COLO668 (cell line): ENCODE measurements at regions not wholly inside any gene's neighbourhood (a gene's known extent, or its start where the extent isn't known, plus 50 kb on each side); places are given as distances from the start of the nearest gene placed in this dataset.

Experiments used
- DNase-seq: peaks from one replicate; lab custom pipeline; 2025; ENCODE audit not compliant: unreplicated experiment; lab: John Stamatoyannopoulos, UW

DNA sequence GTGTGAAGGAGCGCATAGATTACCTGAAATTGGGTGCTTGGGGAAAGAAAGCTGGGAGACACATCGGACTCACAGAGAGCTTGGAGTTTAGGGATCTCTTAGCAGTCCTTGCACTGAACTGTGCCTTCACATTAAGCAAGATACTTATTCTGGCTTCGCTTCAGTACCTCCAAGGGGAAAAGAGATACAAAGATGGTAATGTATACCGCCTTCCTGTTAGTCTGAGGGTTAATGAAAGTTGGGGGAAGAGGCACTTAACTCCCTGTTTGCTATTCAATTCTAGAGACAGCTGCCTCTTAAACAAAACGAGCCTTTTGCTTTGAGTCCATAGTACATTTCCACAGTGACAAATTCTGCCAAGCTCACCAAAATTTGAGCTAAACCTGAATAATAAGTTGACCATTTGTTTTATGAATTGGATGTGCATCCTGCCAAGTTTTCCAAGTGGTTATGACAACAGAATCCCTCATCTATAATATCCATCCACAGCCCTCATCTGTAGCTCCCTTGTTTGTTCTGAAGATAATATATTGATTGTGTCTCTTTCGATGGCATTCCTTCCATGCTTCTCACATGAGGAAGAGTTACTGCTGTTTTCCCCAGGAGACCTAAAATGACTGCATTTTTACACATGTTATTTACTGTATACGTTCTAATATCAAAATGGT lies 287.1 kb upstream of the ATP5MC3 start:
- no peak for DNase-seq

DNA sequence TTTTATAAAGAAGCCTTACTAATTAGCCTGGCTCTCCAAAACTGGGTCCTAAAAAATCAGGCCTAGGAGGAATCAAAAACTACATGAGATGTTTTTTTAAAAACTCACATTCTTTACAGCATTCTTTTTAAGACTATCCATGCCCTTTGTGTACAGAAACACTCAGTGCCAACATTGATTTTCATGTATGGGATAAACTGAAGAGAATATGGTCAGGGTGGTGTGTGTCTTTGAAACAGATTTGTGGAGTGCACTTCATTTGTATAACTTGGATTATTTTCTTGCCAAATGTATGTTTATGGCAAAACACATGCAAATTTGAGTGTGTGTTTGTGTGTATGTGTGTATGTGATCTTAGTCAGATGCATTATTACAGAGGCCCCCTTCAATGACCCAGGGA lies 283.6 kb upstream of the ATP5MC3 start:
- no peak for DNase-seq

DNA sequence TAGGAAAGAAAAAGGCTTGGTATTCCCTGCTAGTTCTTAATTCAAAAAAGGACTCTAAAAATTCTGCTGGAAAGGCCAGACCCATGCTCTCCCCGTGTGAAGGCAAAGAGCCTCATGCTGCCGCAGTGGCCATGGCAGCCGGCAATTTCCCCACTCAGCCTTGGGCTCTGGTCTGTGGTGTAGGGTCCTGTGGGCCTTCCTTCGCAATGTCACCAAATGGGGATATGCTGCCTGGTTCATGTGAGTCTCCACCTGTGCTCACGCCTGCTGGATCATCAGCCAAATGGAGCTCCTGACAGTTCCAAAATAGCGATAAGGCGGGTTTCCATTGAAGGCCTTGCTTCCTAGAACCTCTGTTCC lies 282.8 kb upstream of the ATP5MC3 start:
- no peak for DNase-seq

DNA sequence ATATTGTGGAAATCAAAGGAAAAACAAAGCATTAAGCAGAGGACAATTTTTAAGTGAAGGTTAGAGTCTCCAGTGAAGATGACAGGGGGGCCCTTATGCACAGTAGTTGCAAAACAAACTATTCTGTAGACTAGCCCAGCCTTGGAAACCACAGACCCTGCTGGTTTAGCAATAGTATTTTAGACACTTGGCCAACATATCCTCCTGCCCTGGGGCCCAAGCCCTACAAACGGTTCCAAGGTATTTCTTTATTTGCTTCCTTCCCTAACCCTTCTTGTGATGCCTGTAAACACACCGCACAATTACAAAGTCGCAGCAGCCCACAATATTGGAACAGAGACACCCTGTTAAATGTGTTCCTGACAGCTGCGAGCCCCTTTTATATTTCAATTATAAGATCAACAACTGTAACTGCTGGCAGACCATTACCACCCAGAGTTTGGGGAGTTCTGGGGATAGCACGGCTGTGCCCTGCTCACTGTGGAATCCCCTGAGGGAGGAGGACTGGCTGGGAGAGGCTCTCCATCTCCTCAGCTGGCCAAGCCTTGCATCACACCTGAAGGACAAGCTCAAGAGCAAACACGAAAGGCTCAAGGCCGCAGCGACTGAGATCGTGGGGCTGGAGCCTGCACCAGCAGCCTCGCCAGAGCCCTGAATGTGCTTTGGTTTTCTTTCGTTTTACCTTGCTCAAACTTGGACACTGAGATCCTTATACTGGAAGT lies 282.2 kb upstream of the ATP5MC3 start:
- DNase-seq: no peak

DNA sequence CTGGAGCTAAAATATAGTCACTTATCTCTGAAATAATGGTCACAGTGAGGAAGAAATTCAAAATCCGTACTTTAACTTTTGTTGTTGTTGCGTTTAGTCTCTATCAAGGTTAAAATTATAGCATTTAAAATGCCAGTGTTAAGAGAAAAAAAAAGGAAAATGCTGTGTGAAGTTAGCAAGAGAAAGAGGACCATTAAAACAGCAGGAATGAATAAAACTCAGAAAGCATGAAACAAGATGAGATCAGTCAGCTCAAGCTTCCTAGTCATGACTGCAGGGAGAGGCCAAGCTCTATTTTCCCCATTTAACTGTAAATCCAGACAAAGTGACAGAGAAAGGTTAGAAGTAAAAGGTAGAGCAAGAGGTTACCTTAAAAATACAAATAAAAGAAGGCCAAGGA lies 281.7 kb upstream of the ATP5MC3 start:
- no peak for DNase-seq

DNA sequence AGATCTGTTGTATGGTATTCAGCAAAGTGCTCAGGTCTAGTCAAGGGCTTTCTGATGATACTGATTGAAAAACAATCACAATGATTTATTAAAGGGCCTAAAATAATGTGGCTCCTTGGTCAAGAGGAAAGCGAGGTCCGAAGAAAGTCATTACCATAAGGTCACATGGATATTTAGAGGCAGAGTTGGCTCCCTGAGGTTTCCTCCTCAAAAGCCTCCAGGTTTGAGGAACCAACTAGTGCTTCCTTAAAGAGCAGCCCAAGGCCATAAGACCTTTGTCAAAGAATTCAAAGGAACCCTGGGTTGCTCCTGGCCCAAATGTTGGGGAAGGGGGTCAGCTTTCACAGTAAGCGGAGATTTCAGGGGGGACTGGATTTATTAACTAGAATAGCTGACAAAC lies 280.7 kb upstream of the ATP5MC3 start:
- no peak for DNase-seq

DNA sequence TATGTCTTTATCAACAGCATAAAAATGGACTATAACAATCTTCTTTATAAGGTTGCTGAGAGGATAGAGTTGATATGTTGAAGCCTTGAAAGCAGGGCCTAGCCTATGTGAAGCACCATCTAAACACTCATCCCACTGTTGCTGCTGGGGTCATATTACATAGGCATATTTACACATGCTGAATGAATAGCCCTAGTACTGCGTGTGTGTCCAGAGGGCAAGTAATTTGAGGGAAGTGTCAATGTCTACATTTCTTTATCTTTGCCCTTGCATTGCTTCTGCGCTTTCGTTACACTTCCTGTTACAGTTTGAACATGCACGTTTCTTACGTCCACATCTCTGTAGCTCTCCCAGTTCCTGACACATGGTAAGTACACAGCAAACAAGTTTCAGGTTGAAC lies 280.3 kb upstream of the ATP5MC3 start:
- DNase-seq: peak; percentile 60

DNA sequence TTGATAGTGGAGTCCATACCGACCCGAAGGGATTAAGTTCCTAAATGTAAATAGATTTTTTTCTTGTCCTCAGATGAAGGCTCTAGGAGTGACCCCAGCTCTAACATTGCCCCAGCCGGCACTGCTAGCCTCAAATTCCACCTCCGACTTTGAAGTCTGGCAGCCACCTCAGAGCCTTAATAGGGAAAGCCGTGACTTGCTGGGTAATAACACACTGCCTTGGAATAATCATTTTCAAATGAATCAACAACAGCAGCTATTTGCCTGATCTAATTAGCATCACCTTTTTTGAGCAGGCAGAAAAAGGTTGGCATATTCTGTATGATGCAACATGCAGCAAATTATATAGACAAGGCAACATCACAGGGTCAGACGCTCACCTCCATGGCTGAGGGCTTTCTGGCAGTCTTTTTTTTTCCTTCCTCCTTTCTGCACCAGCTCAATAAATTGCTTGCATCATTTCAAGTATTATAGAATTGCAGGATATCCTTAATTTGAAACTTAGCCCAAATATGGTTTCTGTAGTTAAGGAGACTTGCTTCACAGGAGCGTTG lies 276.5 kb upstream of the ATP5MC3 start:
- DNase-seq: no peak

DNA sequence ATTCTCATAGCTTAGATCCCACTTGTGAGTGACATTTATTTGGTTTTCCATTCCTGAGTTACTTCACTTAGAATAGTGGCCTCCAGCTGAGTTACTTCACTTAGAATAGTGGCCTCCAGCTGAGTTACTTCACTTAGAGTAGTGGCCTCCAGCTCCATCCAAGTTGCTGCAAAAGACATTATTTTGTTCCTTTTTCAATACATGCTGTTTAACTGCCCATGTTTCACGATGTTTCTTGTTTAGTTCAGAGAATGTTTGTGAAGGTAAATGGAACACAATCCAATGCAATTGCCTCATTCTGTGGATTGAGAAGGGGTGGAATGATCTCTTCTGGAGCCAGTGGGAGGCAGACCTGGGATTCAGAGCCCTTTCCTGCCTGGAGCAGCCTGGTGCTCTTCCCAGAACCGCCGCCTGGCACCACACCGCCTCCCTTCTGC lies 273.5 kb upstream of the ATP5MC3 start:
- no peak for DNase-seq

DNA sequence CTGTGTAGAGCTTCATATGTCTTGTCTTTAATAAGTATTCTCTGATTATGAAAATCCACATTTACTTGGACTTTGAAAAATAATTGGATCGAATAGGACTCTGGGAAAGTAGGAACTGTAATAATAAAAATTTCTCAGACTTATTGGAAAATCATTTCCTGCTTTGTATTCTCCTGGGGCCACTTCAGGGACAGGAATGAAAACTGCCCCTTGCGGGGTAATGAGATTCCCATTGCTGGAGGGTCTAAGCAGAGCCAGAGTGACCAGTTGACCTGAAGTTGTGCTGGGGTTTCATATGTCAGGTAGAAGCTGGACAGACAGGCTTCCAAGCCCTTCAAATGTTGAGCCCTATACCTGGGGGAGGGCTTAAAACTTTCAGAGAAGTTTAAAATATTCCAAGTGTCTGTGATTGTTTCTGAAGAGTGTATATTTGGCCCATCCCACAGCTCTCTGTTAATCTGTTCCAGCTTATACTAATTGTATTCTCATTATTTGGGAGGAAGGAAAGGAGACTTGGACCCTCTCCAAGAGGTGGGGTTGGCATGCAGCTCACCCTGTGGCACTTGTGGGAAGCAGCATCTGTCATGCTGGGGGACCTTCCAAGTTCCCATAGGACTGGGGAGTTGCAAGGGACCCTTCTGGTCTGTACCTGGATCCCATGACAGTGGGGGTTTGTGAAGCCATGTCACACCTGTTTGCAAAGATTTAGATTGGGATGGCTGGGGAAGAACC lies 268.7 kb upstream of the ATP5MC3 start:
- DNase-seq: no peak

DNA sequence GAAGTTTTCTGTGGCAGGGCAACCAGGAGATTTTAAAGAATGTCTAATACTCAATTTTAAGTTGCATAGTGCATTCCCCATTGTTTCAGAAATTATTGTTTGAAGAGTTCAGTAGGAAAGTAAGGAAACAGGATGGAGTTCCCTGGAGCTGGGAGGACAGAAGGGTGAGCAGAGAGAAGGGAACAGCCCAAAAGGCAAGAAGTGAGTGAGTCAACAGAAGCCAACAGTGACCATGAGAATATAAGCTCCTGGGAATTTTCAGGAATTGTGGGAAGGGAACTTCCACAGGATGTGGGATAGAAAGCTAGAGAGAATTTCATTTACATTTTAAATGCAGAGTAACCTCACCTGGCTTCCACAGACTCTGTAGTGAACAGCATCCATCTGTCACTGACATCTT lies 268.1 kb upstream of the ATP5MC3 start:
- DNase-seq: no peak

DNA sequence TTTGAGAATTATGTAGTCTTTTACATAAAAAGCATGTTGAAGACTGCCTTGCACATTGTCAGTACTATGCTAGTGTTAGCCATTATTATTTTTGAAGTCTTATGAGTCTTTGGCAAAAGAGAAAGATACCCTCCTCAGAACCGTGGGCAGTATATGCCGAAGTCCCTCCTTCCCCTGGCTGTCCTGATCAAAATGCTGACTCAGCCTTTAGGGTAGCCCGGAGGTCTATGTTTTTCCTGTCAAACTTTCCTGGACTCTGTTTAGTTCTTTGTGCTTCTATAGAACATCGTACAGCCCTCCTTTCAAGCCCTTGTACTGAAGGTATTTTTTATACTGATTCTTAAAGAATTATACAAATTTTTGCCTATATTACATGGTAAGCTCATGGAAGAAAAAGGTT lies 264.7 kb upstream of the ATP5MC3 start:
- no peak for DNase-seq

DNA sequence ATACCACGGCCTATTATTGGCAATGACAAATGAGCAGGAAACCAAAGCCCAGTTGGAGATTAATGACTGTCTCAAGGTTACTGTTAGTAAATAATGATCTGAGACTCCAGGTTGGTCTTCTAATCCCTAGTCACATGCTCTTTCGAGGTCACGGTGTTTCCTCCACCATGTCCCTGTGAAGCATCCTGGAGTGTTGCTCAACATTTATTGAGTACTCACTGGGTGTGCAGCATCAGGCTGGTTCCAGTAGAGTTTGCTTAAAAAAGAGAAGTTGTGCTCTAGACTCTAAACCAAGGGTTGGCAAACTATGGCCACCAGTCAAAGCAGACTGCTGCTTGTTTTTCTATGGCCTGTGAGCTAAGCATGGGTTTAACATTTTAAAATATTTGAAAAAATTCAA lies 263.8 kb upstream of the ATP5MC3 start:
- DNase-seq: no peak

DNA sequence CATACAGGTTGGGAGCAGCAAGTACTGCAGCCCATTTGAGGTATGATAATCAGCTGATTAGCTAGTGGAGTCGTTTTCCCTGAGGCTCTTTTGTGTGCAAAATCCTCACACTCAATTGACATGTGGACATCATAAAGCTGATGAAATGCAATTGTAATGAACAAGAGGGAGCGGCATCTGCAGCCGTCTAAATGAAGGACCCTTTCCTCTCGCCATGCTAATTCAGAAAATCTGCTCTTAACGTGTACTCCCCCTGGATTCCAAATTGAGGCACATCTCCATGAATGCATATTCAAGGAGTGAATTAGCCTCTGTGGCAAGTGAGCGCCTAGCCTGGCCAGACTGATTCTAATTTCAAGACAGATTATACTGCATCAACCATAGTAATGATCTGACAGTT lies 260.9 kb upstream of the ATP5MC3 start:
- no peak for DNase-seq

DNA sequence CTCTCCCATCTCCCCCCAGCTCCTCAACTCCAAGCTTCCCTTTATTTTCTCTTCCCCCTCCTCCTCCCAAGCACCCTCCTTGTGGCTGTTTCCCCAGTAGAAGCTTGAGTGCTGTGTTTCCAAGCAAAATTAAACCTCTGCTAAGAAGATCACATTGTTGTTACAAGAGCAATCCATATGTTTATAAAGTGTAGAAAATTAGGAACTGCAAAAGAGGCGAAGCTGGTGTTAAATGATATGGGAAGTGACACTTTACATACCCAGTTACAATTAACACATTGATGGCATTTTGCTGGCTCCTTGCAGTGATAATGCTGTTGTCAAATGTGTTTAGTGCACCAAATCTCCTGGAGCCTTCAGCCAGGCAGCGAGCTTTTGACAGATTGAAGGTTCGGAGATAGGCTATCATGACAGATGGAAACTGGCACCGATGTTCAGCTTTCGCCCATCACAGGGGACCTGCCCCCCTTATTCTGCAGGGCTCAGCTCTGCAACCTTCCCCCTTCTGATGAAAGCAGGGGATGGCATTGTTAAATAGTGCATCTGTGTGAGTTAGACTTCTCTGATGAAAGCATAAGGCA lies 259.8 kb upstream of the ATP5MC3 start:
- DNase-seq: no peak

DNA sequence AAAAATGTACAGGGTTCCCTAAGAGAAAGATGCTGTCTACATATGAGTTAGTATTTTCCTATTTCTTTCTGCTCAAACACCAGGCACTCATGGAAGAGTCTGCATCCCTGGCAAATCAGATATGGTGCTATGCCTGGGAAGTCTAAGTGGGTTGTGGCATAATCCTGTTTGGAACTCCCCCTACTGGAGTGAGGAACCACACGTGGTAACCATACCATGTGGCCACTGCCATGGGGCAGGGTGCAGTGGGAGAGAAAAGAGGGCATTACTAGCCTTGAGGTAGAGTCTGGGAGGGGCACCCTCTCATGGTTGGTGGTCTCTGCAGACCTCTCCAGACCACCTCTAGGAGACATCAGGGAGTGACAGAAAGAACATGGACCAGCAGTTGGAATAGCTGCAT lies 257.9 kb upstream of the ATP5MC3 start:
- no peak for DNase-seq

DNA sequence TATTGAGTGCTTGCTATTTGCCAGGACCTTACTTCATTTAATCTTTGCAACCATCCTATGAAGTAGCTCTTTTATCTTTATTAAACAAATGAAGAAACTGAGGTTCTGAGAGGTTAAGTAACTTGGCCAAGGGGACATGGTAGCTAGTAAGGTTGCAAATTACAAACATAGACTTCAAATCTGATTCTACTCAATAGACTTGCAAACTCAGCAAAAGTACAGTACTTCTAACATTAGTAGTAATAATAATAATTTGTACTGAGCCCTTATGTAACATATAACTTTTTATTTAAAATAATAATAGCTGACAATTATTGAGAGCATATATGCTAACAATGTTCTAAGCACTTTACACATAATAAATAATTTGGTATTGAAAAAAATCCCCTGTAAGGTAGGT lies 255.7 kb upstream of the ATP5MC3 start:
- no peak for DNase-seq

DNA sequence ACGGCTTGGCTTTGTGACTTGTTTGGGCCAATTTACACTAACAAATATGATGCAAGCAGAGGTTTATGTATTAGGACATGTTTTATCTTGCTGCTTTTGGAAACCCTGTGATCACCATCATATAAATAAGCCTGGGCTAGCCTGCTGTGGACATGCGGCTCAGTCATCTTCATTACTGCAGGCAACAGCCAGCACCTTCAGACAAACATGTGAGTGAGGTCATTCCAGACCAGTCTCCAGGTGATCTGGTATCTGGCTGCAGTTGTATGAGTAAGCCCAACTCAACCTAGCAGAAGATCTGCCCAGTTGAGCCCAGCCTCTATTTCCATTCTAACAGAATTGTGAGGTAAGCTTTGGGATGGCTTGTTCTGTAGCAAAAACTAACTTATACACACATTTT lies 254.6 kb upstream of the ATP5MC3 start:
- DNase-seq: no peak

DNA sequence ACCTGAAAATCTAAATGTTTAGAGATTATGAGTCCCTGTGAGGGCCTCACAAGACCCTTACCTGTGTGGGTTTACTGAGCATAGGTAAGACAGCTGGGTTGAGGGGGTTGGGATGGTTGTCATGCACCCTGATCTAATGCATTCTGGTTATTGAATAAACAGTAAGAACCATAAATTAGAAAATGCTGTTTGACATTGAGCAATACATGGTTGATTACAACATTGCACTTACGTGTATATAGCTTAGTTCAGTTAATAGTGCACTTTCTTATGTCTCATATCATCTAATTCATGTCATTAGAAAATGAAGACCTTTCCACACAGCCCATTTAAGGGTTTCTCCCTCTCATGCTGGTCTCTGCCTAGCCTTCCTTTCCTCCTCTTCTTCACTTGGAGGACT lies 253.5 kb upstream of the ATP5MC3 start:
- no peak for DNase-seq

DNA sequence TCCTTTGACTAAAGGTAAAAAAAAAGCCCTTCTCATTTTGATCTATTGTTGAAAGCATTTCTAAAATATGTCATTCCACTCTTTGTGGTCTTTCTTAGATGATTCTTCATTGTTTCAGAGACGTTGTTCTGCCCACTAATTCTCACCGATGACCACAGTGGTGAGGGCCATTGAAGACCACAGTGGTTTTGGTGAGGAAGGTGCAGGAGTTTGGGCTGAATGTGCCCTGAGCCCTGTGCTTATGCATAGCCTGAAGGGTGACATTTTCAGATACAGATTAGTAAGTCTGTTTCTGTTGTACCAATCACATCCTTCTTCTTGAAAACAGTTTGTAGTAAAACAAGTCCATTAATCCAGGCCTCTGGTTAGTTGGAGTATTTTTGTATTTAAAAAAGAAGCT lies 251.3 kb upstream of the ATP5MC3 start:
- DNase-seq: no peak

DNA sequence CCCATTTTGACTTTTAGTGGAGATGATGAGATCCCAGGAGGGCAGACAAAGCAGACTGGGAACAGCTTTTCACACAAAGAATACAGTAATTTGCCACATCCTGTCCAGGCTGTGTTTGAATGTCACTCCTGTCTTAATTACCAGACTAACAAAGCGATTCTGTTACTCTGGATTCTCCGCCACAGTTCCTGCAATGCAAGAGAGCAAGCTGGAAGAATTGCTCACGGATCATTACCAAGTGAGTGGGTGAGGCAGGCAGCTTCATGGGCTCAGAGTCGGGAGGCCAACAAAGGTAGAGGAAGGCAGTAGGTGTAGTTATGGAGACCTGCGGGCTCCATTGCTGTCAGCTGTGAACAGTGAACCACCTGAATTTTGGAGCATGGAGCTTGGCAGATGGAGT lies 250.5 kb upstream of the ATP5MC3 start:
- DNase-seq: peak; percentile 49
